Activated CD4-positive, alpha-beta T cell treated with anti-CD3 and anti-CD28 coated beads for 4 hours (primary cell): ENCODE measurements at regions not wholly inside any gene's neighbourhood (a gene's known extent, or its start where the extent isn't known, plus 50 kb on each side); places are given as distances from the start of the nearest gene placed in this dataset.
"Not testable (repeated sequence)": the region's sequence is repeated elsewhere in the genome, so short reads cannot be mapped to it uniquely, and the experiment has no call there.

Experiments
- DNase-seq, 2 donors: peaks; one replicate each; pipeline ENCODE4 v3.0.0-alpha.2; 2020

DNA sequence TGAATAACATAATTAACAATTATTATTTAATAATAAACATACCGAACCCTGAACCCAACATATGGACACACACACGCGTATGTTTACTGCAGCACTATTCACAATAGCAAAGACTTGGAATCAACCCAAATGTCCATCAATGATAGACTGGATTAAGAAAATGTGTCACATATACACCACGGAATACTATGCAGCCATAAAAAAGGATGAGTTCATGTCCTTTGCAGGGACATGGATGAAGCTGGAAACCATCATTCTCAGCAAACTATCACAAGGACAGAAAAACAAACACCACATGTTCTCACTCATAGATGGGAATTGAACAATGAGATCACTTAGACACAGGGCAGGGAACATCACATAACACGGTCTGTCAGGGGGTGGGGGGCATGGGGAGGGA is 333.5 kb downstream of the KIF20B start:
- DNase-seq = not testable (repeated sequence)

DNA sequence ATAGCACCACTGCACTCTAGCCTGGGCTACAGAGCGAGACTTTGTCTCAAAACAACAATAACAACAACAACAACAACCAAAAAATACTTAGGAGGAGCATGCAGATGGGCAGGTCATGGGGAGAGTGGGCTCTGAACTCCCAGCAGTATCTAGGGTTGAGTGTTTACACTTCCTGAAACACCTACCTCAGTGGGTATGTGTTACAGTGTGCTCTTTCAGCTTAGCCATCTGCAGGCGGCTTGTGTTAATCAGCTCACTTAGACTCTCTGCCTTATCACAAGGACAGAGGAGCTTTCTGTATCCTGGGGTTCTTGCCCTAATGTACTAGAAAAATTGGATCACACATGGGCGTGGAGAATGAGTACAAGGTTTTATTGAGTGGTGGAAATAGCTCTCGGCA is 340.2 kb downstream of the KIF20B start:
- DNase-seq = no peak

DNA sequence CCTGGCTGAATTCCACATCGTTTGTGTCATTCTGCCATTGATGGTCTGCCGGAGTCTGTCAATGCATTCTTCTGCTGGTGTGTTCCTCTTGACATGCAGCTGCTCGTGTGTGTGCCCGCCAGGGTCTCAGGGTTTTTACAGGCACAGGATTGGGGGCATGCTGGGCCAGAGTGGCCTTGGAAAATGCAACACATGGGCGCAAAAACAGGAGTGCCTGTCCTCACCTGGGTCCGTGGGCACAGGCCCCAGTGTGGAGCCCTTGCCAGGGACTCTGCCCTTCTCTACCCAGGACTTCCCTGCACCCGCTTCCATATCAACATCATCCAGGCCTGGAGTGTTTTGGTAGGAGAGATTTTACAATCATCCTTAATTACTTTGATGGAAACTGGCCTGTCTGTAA is 340.7 kb downstream of the KIF20B start:
- DNase-seq = no peak

DNA sequence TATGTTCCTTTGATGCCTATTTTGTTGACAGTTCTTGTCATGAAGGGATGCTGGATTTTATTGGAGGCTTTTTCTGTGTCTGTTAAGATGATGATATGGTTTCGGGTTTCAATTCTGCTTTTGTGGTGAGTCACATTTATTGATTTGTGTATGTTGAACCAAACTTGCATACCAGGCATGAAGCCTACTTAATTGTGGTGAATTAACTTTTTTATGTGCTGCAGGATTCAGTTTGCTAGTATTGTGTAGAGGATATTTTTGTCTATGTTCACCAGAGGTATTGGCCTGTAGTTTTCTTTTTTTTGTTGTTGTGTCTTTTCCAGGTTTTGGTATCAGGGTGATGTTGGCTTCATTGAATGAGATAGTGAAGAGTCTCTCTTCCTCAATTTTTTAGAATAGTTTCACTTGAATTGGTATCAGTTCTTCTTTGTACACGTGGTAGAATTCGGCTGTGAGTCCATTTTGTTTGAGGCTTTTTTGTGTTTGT is 345.9 kb downstream of the KIF20B start:
- DNase-seq = no peak

DNA sequence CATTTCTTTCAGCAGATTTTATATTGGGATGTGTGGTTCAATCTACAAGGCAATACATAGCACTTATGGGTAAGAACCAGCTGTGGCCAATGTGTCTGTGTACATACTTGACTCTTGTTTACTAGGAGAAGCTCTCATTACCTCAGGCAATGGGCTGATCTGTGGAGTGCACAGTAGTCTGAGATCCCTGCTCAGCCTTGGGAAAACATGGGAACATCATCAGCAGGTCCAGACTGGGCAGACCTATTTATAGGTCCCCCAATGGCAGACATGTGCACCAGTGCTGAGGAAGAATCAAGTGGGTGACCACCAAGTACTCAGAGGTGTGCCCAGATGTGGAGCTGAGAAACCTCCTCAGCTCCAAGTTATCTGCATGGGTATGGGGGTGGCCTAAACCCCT is 349.7 kb downstream of the KIF20B start:
- DNase-seq = no peak

DNA sequence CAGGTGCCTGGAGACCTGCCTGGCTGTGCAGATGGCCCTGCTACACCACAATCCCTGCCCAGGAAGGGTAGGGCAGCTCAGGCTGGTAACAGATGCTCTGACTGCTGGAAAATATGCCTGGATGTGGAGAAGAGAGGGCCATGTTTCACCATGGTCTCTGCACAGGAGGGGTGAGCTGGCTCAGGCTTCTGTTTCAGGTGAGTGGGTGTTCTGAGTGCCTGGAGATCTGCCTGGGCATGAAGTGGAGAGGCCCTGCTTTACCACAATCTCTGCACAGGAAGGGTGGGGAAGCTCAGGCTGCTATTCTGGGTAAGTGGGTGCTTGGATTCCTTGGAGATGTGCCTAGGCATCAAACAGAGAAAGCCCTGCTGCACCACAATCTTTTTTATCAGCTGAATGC is 350.1 kb downstream of the KIF20B start:
- DNase-seq = no peak

DNA sequence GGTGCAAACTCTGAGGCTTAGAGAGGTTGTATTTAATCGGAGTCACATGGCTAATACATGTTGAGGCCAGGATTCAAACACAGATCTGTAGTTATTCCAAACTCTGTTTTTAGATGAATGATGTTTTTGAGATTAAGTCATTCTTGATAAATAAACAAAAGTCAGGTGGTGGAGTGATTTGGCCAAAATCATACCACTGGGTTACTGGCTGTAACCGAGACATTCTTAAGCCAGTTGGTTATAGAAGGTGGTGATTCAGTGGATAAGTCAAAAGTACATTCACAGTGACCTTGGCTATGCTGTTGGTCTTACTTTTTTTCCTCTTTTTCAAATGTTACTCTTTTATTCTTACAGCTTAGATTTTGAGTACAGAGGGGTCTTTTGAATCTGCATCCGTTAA is 361.4 kb downstream of the KIF20B start:
- no peak for DNase-seq

DNA sequence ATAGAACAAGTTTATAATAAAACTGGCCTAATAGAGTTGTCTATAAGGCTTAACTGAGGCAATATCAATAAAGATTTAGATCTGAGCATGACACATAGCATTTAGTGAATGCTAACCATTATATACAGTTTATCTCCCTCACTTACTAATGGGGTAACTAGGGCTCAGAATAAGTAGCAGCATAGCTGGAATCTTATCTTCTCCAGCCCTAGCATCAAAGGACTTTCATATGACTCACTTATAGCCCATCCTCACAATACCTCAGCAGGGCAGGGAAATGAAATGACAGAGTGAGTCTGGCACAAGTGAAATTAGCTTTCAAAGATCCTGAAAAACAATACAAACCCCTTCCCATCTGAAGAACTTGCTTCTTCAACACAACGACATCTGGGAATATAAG is 362.9 kb downstream of the KIF20B start:
- no peak for DNase-seq

DNA sequence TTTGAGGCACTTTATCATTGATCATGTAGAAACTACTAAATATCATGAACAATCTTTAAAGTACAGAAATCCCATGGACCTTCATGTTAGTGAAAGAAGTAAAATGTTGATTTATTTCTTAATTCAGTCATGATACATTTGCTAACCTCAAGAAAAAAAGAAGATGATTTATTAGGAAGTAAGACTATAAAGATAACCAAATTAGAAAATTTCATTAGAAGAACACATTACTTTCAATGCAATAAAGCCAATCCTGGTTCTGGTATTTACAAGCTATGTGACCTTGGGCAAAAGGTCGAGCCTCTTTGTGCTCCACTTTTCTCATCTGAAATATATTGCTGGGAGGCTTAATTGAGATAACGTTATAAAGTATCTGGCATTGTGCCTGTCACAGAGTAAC is 365.0 kb downstream of the KIF20B start:
- no peak for DNase-seq

DNA sequence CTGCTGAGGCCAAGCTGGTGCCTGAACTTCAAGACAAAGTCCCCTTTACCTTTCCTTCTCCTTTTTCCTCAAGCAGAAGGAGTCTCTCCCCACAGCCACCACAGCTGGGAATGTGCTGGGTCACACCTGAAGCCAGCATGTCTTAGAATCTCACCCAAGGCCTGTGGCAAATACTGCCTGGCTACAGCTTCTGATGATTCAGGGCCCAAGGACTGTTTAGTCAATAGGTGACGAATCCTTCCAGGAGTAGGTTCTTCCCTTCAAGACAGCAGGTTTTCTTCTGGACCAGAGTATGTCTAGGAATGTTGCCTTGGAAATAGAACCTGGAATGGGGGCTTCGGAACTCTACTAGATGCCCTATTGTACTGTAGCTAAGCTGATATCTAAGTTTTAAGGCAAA is 374.6 kb downstream of the KIF20B start:
- no peak for DNase-seq

DNA sequence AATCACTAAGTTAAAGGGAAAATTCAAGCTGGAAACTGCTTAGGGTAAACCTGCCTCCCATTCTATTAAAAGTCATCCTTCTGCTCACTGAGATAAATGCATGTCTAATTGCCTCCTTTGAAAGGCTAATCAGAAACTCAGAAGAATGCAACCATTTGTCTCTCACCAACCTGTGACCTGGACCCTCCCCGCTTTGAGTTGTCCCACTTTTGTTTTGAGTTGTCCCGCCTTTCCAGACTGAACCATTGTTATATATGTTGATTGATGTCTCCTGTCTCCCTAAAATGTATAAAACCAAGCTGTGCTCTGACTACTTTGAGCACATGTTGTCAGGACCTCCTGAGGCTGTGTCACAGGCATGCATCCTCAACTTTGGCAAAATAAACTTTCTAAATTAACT is 378.4 kb downstream of the KIF20B start:
- no peak for DNase-seq

DNA sequence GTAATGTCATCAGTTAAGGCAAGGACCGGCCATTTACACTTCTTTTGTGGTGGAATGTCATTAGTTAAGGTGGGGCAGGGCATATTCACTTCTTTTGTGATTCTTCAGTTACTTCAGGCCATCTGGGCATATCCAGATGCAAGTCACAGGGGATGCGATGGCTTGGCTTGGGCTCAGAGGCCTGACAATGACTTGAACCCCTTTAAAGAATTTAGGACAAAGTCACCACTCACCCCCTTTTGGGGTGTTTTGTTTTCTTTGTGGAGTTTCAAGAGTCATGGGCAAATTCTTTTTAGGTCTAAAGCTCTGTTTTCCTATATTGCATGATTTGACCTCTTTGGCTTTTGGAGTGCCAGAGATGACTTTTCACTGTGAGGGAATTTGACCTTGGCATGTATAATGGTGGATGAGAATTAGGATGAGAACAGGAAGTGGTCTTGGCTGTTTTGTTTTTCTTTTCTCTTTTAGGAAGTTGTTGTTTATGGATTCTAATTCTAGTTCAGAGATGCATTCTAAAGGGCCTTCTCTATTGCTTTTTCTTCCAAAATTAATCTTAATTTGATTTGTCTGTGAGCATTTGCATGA is 385.3 kb downstream of the KIF20B start:
- not testable (repeated sequence) for DNase-seq

DNA sequence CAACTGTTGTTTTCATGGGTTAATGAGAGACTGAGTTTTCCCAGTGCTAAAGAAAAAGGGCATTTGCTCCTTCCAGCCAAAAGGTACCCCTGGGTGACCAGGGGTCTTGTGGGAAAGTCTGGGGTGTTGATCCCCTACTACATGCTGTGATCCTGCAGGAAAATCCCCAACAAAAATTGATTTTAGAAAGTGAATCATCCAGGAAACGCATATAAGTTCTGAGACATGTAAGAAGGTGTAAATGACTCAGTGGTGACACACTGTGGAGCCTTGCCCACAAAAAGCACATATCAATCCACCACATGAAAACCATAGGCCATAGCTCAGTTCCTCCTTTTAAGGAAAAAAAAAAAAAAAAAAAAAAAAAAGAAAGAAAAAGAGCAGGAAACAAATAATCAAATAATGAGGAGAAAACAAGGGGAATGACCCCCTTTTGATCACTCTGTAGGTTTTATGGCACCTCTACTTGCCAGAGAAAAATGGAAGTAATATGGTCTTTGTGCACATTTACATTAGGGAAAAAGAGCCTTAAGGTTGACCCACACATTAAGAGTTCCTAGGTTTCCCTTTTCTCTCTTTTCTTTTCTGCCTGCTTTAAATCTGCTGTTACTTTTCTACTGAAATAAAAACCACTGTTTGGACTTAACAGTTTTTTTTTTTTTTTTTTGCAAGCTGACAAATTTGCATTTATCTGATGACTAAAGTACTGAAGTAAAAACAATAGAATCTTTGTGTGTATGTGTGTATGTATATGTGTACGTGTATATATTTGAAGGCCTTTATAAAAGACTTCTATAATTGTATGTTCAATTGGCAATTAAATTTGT is 386.0 kb downstream of the KIF20B start:
- DNase-seq = no peak

DNA sequence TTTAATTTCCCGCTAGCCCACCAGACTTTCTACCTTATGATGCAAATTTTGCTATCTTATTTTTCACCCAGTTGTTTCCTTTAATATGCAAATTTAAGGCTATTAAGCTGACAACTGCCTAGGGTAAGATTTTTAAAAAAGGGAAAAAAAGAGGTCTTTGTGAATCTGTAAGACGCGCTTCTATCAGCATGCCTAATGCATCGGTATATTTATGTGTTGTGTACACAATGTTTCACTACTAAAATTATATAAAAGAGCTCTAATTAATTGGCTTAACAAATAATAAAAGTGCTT is 386.6 kb downstream of the KIF20B start:
- no peak for DNase-seq

DNA sequence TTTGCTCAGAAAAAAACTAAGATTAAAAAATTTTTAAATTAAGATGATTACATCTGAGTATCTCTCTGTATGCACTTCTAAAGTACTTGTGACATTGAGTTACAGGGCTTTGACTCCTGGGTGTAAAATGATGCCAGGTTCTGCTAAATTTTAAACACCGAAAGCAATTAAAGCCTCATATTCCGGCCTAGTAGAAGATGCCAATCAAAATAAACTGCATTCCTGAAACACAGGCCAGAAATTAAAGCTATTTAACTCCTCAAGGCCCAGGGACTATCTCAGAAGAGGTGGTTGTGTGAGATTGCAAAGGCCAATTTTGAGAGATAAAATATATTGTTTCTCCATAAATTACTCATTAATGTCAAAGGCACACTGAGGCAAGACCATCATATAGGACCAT is 388.3 kb downstream of the KIF20B start:
- DNase-seq = no peak

DNA sequence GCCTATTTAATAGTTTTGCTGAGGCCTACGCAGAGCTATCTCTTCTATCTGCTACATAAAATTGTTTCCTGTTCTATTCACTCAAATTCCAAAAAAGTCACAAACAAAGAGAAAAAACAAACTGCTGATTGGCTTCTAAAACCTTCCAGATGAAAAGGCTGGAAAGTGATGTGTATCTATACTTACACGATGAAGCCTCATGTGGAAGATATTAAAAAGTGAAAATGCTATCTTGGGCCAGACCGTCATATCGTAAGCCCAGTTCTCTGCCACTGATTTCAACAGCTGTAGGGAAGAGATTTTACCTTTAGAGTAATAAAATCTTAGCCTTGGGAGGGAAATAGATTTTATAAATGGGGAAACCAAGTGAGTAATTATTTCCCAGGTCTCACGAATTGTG is 394.8 kb downstream of the KIF20B start:
- no peak for DNase-seq

DNA sequence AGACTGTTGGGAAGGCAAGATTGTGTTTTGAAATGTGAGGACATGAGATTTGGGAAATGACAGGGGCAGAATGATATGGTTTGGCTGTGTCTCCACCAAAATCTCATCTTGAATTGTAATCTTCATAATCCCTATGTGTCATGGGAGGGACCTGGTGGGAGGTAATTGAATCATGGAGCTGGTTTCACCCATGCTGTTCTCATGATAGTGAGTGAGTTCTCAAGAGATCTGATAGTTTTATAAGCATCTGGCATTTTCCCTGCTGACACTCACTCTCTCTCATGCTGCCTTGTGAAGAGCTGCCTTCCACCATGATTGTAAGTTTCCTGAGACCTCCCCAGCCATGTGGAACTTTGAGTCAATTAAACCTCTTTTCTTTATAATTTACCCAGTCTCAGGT is 406.2 kb downstream of the KIF20B start:
- not testable (repeated sequence) for DNase-seq

DNA sequence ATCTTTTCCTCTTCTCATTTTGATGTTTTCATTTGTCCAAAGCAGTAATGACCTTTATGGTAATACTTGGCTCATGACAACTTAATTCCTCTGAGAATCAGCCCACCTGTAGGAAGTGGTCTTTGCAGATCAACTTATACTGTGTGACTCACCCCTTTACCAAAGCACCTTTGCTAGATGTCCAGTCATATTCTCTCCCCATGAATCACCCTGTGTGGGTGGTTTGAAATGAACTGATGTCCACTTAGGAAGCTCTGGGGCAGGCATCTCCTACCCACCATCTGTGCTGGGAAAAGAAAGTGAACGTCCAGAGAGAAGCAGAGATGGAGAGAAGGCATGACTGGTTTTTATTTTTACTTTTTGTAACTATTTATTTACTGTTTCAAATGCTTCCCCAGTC is 410.3 kb downstream of the KIF20B start:
- DNase-seq = no peak

DNA sequence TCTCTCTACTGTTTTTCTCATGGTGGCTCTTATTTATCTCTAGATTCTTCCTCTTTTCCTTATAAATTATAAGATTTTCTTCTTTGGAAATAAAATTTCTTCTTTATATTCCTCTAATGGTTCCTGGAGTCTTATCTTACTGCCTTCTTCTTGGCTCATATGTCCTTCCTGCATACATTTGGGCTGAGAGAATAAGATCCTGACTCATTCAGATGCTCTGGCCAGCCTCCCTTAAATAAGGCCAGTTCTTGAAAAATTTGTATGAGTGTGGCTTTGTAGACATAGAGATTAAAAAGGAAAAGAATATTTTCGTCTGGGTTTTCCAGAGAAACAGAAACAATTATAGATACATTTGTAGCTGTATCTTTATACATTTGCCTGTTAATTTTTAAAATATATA is 411.3 kb downstream of the KIF20B start:
- no peak for DNase-seq

DNA sequence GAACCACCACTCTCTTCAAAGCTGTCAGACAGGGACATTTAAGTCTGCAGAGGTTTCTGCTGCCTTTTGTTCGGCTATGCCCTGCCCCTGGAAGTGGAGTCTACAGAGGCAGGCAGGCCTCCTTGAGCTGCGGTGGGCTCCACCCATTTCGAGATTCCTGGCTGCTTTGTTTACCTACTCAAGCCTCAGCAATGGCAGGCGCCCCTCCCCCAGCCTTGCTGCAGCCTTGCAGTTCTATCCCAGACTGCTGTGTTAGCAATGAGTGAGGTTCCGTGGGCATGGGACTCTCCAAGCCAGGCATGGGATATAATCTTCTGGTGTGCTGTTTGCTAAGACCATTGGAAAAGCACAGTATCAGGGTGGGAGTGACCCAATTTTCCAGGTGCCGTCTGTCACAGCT is 417.2 kb downstream of the KIF20B start:
- not testable (repeated sequence) for DNase-seq

DNA sequence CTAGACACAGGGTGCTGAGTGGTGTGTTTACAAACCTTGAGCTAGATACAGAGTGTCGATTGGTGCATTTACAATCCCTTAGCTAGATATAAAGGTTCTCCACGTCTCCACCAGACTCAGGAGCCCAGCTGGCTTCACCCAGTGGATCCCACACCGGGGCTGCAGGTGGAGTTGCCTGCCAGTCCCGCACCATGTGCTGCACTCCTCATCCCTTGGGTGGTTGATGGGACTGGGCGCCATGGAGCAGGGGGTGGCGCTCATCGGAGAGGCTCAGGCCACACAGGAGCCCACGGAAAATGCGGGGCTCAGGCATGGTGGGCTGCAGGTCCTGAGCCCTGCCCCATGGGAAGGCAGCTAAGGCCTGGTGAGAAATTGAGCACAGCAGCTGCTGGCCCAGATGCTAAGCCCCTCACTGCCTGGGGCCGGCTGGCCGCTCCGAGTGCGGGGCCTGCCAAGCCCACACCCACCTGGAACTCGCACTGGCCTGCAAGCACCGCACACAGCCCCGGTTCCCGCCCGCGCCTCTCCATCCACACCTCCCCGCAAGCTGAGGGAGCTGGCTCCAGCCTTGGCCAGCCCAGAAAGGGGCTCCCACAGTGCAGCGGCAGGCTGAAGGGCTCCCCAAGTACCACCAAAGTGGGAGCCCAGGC is 418.4 kb downstream of the KIF20B start:
- not testable (repeated sequence) for DNase-seq

DNA sequence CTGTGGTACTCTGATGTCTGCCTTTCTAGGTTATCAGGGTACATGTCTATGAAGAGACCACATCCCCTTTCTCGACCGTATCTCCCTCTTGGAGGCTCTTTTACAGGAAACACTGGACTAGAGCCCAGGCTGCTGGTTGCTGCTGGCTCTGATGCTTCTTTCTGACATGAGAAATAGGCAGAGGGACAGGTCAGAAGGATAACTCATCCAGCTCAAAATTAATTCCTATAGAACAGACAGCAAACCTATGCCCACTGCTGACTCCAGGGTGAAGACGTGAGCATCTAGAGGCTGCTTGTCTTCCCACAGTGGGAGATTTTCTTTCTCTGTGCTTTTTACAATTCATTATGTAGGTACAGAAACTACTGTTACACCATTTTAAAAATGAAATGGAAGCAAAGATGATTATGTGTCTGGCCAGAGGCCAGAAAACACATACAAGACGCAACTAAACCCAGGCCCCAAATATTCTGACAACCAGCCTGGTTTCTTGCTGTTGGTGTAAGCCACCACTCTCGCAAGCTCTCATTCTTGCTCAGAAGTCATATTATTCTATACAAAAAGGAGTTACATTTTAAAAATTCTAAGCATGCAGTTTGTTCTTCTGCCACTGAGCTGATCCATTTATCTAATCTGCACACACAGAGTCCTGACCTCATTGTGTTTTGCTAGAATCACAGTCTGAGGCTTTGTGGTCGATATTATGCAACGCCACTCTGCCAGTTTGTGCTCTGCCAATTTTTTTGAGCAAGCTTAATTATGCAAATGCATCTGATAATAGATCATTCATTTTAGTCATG is 424.3 kb downstream of the KIF20B start:
- DNase-seq = no peak

DNA sequence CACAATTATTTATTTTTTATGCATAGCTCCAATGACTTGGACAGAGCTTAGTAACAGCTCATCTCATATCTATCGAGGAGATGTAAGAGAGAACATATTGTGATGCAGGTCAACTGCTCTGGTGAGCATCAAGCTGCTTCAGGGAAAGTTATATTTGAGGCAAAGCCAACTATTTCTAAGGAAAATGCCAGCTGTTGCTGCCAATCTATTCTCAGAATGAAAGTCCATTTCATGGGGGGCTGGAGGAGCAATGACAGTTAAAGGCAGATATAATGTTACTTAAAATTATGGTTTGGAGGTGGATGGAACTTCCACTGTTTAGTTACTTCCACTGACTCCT is 424.8 kb downstream of the KIF20B start:
- DNase-seq = no peak
